ENCODE measurements at regions not wholly inside any gene's neighbourhood (a gene's known extent, or its start where the extent isn't known, plus 50 kb on each side); places are given as distances from the start of the nearest gene placed in this dataset.

- ATAC-seq (no peak), DNase-seq (no peak)
- Histone ChIP-seq H3K36me3 (replicated peaks in 1 of 2; ENCODE audit: insufficient read depth in 1 of 2, low read depth in 2 of 2) (no peaks in the 10 kb centered on the region), H3K4me1 (no peaks in the 10 kb centered on the region), H3K27ac (no peak overlapping the region), H3K9me3 (no peaks in the 10 kb centered on the region), H3K4me3 (no peak overlapping the region), H3K27me3 (no peaks in the 10 kb centered on the region)
- WGBS, 2 donors = 24 to 29% methylated on average over 1 of the region's 1 CpG
- TF ChIP-seq POLR2A (IDR thresholded peaks at IDR 0.05) = no peak
- TF ChIP-seq, protein P1, sequence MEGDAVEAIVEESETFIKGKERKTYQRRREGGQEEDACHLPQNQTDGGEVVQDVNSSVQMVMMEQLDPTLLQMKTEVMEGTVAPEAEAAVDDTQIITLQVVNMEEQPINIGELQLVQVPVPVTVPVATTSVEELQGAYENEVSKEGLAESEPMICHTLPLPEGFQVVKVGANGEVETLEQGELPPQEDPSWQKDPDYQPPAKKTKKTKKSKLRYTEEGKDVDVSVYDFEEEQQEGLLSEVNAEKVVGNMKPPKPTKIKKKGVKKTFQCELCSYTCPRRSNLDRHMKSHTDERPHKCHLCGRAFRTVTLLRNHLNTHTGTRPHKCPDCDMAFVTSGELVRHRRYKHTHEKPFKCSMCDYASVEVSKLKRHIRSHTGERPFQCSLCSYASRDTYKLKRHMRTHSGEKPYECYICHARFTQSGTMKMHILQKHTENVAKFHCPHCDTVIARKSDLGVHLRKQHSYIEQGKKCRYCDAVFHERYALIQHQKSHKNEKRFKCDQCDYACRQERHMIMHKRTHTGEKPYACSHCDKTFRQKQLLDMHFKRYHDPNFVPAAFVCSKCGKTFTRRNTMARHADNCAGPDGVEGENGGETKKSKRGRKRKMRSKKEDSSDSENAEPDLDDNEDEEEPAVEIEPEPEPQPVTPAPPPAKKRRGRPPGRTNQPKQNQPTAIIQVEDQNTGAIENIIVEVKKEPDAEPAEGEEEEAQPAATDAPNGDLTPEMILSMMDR (IDR thresholded peaks at IDR 0.05) = no peak
- intact Hi-C loops (cut with DNase I) = no loop called here
Observed at GRCh38 chr21:23712166-23712565, 1895.1 kb downstream of the MRPL39 start.

DNA sequence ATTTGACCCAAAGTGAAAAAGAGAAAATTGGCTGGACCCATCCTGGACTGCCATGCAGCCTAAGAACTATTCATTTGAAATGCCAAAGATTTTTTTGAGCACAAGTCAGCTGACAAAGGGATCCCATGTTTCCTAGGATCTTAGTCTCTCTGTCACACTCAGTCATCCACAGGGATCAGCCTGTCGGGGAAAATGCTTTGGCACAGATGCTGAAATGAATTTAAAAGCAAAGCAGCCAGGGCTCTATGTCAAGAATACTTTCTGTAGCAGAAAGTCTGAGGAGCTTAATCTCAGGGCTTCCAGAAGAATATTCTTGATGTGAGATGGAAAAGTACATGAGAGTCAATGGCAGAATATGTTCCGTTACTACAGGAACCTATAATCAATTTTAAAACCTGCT lies 1900.8 kb downstream of the MRPL39 start:
- Histone ChIP-seq H3K27me3 (no peaks in the 10 kb centered on the region), H3K4me3 (no peak overlapping the region), H3K4me1 (no peaks in the 10 kb centered on the region), H3K27ac (no peak overlapping the region), H3K9me3 (no peaks in the 10 kb centered on the region), H3K36me3 (replicated peaks in 1 of 2; ENCODE audit: insufficient read depth in 1 of 2, low read depth in 2 of 2) (no peaks in the 10 kb centered on the region)
- 67 to 73% methylated on average over 2 of the region's 2 CpGs for whole genome bisulfite sequencing, 2 donors
- intact Hi-C loops (cut with DNase I) = no loop called here
- TF ChIP-seq POLR2A (IDR thresholded peaks at IDR 0.05) = no peak
- TF ChIP-seq, protein P1 (IDR thresholded peaks at IDR 0.05) = no peak
- ATAC-seq (no peak), DNase-seq (no peak)

DNA sequence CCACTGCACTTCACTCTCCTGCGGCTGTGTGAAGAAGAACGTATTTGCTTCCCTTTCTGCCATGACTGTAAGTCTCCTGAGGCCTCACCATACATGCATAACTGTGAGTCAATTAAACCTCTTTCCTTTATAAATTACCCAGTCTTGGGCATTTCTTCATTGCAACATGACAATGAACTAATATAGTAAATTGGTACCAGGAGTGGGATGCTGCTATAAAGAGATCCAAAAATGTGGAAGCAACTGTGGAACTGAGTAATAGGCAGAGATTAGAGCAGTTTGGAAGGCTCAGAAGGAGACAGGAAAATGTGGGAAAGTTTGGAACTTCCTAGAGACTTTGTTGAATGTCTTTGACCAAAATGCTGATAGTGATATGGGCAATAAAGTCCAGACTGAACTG lies 1907.9 kb downstream of the MRPL39 start:
- Histone ChIP-seq H3K27ac (no peak overlapping the region), H3K36me3 (replicated peaks in 1 of 2; ENCODE audit: insufficient read depth in 1 of 2, low read depth in 2 of 2) (no peaks in the 10 kb centered on the region), H3K4me1 (no peaks in the 10 kb centered on the region), H3K27me3 (no peaks in the 10 kb centered on the region), H3K4me3 (no peak overlapping the region), H3K9me3 (no peaks in the 10 kb centered on the region)
- 81 to 87% methylated on average over 2 of the region's 2 CpGs for WGBS, 2 donors
- DNase-seq (no peak), ATAC-seq (no peak)
- intact Hi-C loops (cut with DNase I) = no loop called here
- TF ChIP-seq POLR2A (IDR thresholded peaks at IDR 0.05) = no peak
- TF ChIP-seq, protein P1 (IDR thresholded peaks at IDR 0.05) = no peak

GRCh38 chr21:23698619-23699018 lies 1908.7 kb downstream of the MRPL39 start:
- intact Hi-C loops (cut with DNase I) = no loop called here
- 44% methylated on average over 1 of the region's 1 CpG for WGBS, 2 donors

DNA sequence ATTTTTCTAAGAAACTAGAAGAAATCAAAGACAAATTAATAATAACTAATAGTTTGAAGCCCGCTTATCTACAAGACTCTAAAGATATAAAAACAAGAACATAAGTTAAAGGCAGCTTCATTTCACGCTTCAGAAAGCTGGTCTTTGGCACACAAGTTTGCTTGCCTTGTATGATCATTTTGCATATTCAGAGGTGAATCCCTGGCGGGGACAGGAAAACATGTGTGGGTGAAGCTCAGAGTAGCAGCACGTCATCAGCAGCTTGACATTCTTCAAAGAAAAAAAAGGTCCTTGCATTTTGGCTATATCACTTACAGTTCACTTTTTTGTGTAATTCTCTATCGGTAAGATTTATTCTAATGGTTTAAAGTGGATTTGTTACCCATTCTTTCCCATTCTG lies 1911.8 kb downstream of the MRPL39 start:
- Histone ChIP-seq H3K27ac (no peak overlapping the region), H3K4me3 (no peak overlapping the region), H3K9me3 (no peaks in the 10 kb centered on the region), H3K27me3 (no peaks in the 10 kb centered on the region), H3K36me3 (replicated peaks in 1 of 2; ENCODE audit: insufficient read depth in 1 of 2, low read depth in 2 of 2) (no peaks in the 10 kb centered on the region), H3K4me1 (no peaks in the 10 kb centered on the region)
- intact Hi-C loops (cut with DNase I) = no loop called here
- 56 to 58% methylated on average over 5 of the region's 5 CpGs for WGBS, 2 donors
- DNase-seq = no peak
- ATAC-seq = no peak
- TF ChIP-seq, protein P1 (IDR thresholded peaks at IDR 0.05) = no peak
- TF ChIP-seq POLR2A (IDR thresholded peaks at IDR 0.05) = no peak

More at GRCh38 chr21:23698619-23699018, 1908.7 kb downstream of the MRPL39 start:
- TF ChIP-seq, protein P1 (IDR thresholded peaks at IDR 0.05) = no peak
- no peak for TF ChIP-seq POLR2A (IDR thresholded peaks at IDR 0.05)
- Histone ChIP-seq H3K9me3 (no peaks in the 10 kb centered on the region), H3K27ac (no peak overlapping the region), H3K4me1 (no peaks in the 10 kb centered on the region), H3K27me3 (no peaks in the 10 kb centered on the region), H3K36me3 (replicated peaks in 1 of 2; ENCODE audit: insufficient read depth in 1 of 2, low read depth in 2 of 2) (no peaks in the 10 kb centered on the region), H3K4me3 (no peak overlapping the region)
- no peak for ATAC-seq
- DNase-seq = no peak

All from body of pancreas (tissue), 4 donors.